Activated CD8-positive, alpha-beta T cell treated with anti-CD3 and anti-CD28 coated beads, Interleukin-2, amount 10 ng/mL, durations not matched to agents 7 days and 5 days (primary cell): ENCODE measurements at regions not wholly inside any gene's neighbourhood (a gene's known extent, or its start where the extent isn't known, plus 50 kb on each side); places are given as distances from the start of the nearest gene placed in this dataset.

Source experiments
- ATAC-seq: fragments of 150-1000 bp; cut with Tn5 transposase; one replicate; pipeline ENCODE4 v1.10.0; 2021; ENCODE audit warnings: moderate library complexity
- CTCF ChIA-PET: fragments of 350-600 bp; sonication (Branson Sonifier 250); formaldehyde crosslinking; loops from one replicate; lab custom pipeline; 2021; ENCODE audit warnings: antibody characterized with exemption; lab: Charles Lee
- POLR2A ChIA-PET: fragments of 350-600 bp; sonication (Branson Sonifier 250); formaldehyde crosslinking; loops from one replicate; lab custom pipeline; 2021; ENCODE audit warnings: antibody characterized with exemption; lab: Charles Lee
- DNase-seq: peaks from one replicate; pipeline ENCODE4 v3.0.0-alpha.2; 2020
- H3K27ac Mint-ChIP-seq: one replicate; pipeline ENCODE4 v1.8.0; 2021; ENCODE audit warnings: mild to moderate bottlenecking, mixed read lengths
- H3K27me3 Mint-ChIP-seq: one replicate; pipeline ENCODE4 v1.8.0; 2021; ENCODE audit warnings: low read depth, mixed read lengths
- H3K36me3 Mint-ChIP-seq: one replicate; pipeline ENCODE4 v1.8.0; 2021; ENCODE audit warnings: low read depth, mixed read lengths
- H3K4me1 Mint-ChIP-seq: one replicate; pipeline ENCODE4 v1.8.0; 2021; ENCODE audit warnings: low read depth, mixed read lengths
- H3K4me3 Mint-ChIP-seq: one replicate; pipeline ENCODE4 v1.8.0; 2021; ENCODE audit warnings: mild to moderate bottlenecking, mixed read lengths
- H3K9me3 Mint-ChIP-seq: one replicate; pipeline ENCODE4 v1.8.0; 2022; ENCODE audit warnings: mixed read lengths; ENCODE audit not compliant: insufficient read depth

- POLR2A ChIA-PET = no interaction called here
- Mint-ChIP-seq H3K9me3 (no peaks in the 10 kb centered on the region), H3K4me3 (no peak overlapping the region), H3K36me3 (no peaks in the 10 kb centered on the region), H3K27me3 (peaks cover 2% of the 10 kb centered on the region), H3K4me1 (no peaks in the 10 kb centered on the region), H3K27ac (no peak overlapping the region)
- CTCF ChIA-PET = no interaction called here
- DNase-seq (no peak), ATAC-seq (no peak)
Observed at GRCh38 chr1:218529646-218530300, 184.6 kb downstream of the TGFB2 start.

DNA sequence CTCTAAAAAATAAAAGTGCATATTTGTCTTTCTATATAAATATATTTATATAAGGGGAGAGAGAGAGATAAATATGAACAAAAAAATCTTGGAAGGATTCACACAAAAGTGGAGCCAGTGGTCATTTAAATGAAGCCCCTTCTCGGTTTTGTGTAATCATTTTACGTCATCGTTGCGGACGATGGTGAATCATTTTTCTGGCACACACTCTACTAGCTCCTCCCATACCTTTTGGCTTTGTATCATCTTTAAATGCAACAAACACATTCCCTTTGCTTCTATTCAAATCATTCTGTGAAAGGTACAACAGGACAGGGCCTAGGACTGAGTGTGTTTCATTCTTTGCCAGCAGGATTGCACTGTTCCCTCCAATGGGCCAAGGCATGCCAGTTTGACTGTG, 186.8 kb downstream of the TGFB2 start:
- no peaks in the 10 kb centered on the region for H3K36me3 Mint-ChIP-seq
- H3K27me3 Mint-ChIP-seq = no peaks in the 10 kb centered on the region
- no peaks in the 10 kb centered on the region for H3K4me1 Mint-ChIP-seq
- ChIA-PET POLR2A (no interaction called here), CTCF (no interaction called here)
- DNase-seq = no peak
- no peaks in the 10 kb centered on the region for H3K9me3 Mint-ChIP-seq
- no peak overlapping the region for H3K27ac Mint-ChIP-seq
- H3K4me3 Mint-ChIP-seq = no peak overlapping the region
- ATAC-seq = no peak

- DNase-seq (no peak), ATAC-seq (no peak)
- H3K36me3 Mint-ChIP-seq = no peaks in the 10 kb centered on the region
- ChIA-PET POLR2A (no interaction called here), CTCF (no interaction called here)
- H3K4me1 Mint-ChIP-seq = no peaks in the 10 kb centered on the region
- H3K27ac Mint-ChIP-seq = no peak overlapping the region
- no peak overlapping the region for H3K4me3 Mint-ChIP-seq
- no peaks in the 10 kb centered on the region for H3K9me3 Mint-ChIP-seq
- H3K27me3 Mint-ChIP-seq = no peaks in the 10 kb centered on the region
Observed at GRCh38 chr1:218536296-218536986, 191.3 kb downstream of the TGFB2 start.

GRCh38 chr1:218537122-218537913, 192.2 kb downstream of the TGFB2 start:
- Mint-ChIP-seq H3K4me3 (no peak overlapping the region), H3K4me1 (no peaks in the 10 kb centered on the region), H3K27ac (no peak overlapping the region), H3K36me3 (no peaks in the 10 kb centered on the region), H3K27me3 (no peaks in the 10 kb centered on the region), H3K9me3 (no peaks in the 10 kb centered on the region)
- DNase-seq (no peak), ATAC-seq (no peak)
- ChIA-PET POLR2A (no interaction called here), CTCF (no interaction called here)

DNA sequence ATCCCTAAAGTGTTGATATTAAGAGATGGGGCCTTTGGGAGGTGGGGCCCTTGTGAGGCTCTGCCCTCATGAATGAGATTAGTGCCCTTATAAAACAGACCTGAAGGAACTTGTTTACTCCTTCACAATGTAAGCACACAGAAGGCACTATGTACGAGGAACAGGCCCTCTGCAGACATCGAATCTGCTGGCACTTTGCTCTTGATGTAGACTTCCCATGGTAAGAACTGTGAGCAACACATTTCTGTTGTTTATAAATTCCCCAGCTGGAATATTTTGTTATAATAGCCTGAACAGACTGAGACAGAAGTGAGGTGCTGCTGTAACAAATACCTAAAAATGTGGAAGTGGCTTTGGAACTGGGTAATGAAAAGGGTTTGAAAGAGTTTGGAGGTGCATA, 193.2 kb downstream of the TGFB2 start:
- ChIA-PET POLR2A (no interaction called here), CTCF (no interaction called here)
- DNase-seq (no peak), ATAC-seq (no peak)
- H3K36me3 Mint-ChIP-seq = no peaks in the 10 kb centered on the region
- no peaks in the 10 kb centered on the region for H3K27me3 Mint-ChIP-seq
- no peak overlapping the region for H3K4me3 Mint-ChIP-seq
- H3K27ac Mint-ChIP-seq = no peak overlapping the region
- no peaks in the 10 kb centered on the region for H3K9me3 Mint-ChIP-seq
- no peaks in the 10 kb centered on the region for H3K4me1 Mint-ChIP-seq

DNA sequence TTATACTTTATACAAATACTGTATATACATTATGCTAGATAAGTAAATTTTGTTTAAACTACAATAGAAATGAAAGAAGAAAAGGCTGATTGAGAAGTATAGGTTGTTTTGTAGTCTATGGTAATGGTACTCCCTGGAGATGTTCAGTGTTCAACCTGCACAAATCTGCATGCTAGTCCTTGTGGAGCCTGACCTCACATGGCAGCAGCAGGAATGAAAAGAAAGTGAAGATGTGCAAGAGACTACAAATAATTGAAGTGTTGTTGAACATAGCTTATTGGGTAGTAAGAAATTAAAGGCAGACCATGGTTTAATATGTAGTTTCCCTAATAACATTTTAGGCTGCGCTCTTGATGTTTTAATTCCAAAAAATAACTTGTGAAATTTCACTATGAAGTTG, 201.2 kb downstream of the TGFB2 start:
- Mint-ChIP-seq H3K9me3 (no peaks in the 10 kb centered on the region), H3K27ac (no peak overlapping the region), H3K27me3 (no peaks in the 10 kb centered on the region), H3K36me3 (no peaks in the 10 kb centered on the region), H3K4me1 (no peaks in the 10 kb centered on the region), H3K4me3 (no peak overlapping the region)
- ChIA-PET CTCF (no interaction called here), POLR2A (no interaction called here)
- ATAC-seq (no peak), DNase-seq (no peak)

DNA sequence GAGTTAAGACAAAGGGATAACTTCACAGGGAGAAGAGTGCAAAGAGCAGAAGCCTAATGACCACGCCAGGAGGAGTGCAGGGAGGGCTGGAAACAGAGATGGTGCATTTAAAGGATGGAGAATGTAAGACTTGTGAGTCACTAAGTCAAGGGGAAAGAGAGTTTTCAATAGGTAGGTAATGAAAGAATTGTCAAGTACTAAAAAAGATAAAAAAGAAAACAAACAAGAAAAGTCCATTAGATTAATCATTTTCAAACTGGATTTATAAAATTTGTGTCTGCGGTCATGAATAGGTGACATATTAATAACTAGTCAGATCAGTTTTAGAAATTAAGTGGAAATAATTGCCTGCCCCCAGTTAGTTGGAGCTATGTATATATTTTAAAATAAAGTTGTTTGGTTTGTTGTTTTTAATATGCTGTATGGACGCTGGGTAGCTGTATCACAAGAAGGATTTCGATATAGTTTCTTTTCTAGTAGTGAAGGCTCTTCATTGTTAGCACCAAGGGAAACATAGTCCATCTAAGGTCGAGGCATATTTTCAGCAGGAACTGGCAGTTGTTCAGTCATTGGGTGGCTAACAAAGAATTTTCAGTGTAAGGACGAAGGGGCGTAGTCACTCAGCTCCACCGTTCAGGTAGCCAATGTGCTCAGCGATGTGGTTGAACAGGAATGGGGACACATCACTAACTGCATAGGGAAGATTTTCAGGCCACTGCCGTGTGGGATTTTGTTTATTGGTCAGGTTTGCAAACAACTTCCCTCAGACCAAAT, 203.0 kb downstream of the TGFB2 start:
- no peak for DNase-seq
- ATAC-seq = no peak
- no peaks in the 10 kb centered on the region for H3K27me3 Mint-ChIP-seq
- no peak overlapping the region for H3K4me3 Mint-ChIP-seq
- H3K4me1 Mint-ChIP-seq = no peaks in the 10 kb centered on the region
- no peaks in the 10 kb centered on the region for H3K36me3 Mint-ChIP-seq
- H3K27ac Mint-ChIP-seq = no peak overlapping the region
- ChIA-PET CTCF (no interaction called here), POLR2A (no interaction called here)
- H3K9me3 Mint-ChIP-seq = no peaks in the 10 kb centered on the region

GRCh38 chr1:218548764-218549163, 203.6 kb downstream of the TGFB2 start:
- no peak overlapping the region for H3K27ac Mint-ChIP-seq
- no peaks in the 10 kb centered on the region for H3K36me3 Mint-ChIP-seq
- no peaks in the 10 kb centered on the region for H3K27me3 Mint-ChIP-seq
- H3K4me1 Mint-ChIP-seq = no peaks in the 10 kb centered on the region
- H3K9me3 Mint-ChIP-seq = no peaks in the 10 kb centered on the region
- CTCF ChIA-PET = no interaction called here
- ATAC-seq (no peak), DNase-seq (no peak)
- POLR2A ChIA-PET = no interaction called here
- no peak overlapping the region for H3K4me3 Mint-ChIP-seq

DNA sequence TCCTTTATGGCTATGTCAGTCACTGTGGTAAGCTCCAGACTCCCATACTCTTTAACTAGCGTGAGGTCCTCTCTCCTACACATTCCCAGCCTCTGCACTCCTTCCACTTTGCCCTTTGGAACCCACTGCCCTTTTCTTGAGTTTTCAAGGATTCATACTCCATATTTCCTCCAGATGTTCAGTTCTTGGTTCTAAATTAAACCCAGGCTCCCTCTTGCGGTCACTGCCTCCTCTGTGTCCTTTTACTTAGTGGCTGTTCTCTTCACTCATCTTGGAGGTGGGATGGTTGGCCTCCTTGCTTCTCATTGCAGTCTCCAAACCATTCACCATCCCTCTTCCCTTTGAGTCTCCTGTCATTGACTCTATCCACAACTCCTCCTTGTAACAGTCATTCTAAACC, 208.1 kb downstream of the TGFB2 start:
- DNase-seq = no peak
- POLR2A ChIA-PET = no interaction called here
- Mint-ChIP-seq H3K27ac (no peak overlapping the region), H3K4me3 (no peak overlapping the region), H3K27me3 (no peaks in the 10 kb centered on the region), H3K4me1 (no peaks in the 10 kb centered on the region), H3K36me3 (no peaks in the 10 kb centered on the region), H3K9me3 (no peaks in the 10 kb centered on the region)
- ATAC-seq = no peak
- CTCF ChIA-PET = no interaction called here

GRCh38 chr1:218556016-218556415, 210.9 kb downstream of the TGFB2 start:
- no peaks in the 10 kb centered on the region for H3K36me3 Mint-ChIP-seq
- CTCF ChIA-PET = no interaction called here
- H3K27ac Mint-ChIP-seq = no peak overlapping the region
- no peaks in the 10 kb centered on the region for H3K27me3 Mint-ChIP-seq
- POLR2A ChIA-PET = no interaction called here
- H3K4me3 Mint-ChIP-seq = no peak overlapping the region
- DNase-seq (no peak), ATAC-seq (no peak)
- H3K9me3 Mint-ChIP-seq = no peaks in the 10 kb centered on the region
- no peaks in the 10 kb centered on the region for H3K4me1 Mint-ChIP-seq

DNA sequence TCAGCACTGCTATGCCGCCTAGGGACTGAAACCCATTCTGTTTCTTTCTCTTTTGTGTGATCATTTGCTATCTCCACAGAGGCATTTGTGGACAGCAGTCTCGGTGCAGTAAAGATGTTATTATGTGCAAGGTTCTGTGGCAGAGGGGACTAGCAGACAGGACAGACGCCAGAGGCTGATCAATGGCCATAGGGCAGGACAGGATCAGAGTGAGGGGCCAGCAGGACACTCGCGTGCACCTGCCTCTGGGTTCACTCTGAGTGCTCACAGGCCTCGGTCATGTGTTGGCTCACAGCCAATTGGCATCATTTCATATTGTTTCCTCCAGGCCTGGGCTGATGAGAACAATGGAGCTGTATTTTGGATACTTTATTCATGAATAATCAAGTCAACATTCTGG, 212.6 kb downstream of the TGFB2 start:
- Mint-ChIP-seq H3K27me3 (no peaks in the 10 kb centered on the region), H3K27ac (no peak overlapping the region), H3K4me1 (no peaks in the 10 kb centered on the region), H3K4me3 (no peak overlapping the region), H3K36me3 (no peaks in the 10 kb centered on the region), H3K9me3 (no peaks in the 10 kb centered on the region)
- DNase-seq (no peak), ATAC-seq (no peak)
- ChIA-PET CTCF (no interaction called here), POLR2A (no interaction called here)
